Thoracic aorta (tissue), 2 donors: ENCODE measurements at regions not wholly inside any gene's neighbourhood (a gene's known extent, or its start where the extent isn't known, plus 50 kb on each side); places are given as distances from the start of the nearest gene placed in this dataset.

Experiments used
- ATAC-seq: fragments of 150-250 bp; one replicate; pipeline ENCODE4 v1.8.0; 2017; ENCODE audit warnings: low read depth; ENCODE audit not compliant: insufficient number of reproducible peaks, low FRiP score
- DNase-seq: peaks from one replicate; pipeline ENCODE4 v3.0.0-alpha.2; 2020; ENCODE audit warnings: low spot score
- H3K27ac ChIP-seq, 2 donors: fragments of 200-600 bp; sonication (generic); 1 replicate in 1 of 2; 2 replicates in 1 of 2; pipeline ENCODE4 v1.5.1; 2016; ENCODE audit warnings: mild to moderate bottlenecking in 2 of 2, moderate library complexity in 2 of 2
- H3K27me3 ChIP-seq: fragments of 200-600 bp; sonication (generic); replicated peaks from 2 replicates; pipeline ENCODE4 v1.6.0; 2016; ENCODE audit warnings: mild to moderate bottlenecking; ENCODE audit not compliant: insufficient read depth
- H3K36me3 ChIP-seq: fragments of 200-600 bp; sonication (generic); one replicate; pipeline ENCODE4 v1.5.1; 2016
- H3K4me1 ChIP-seq, 2 donors: fragments of 200-600 bp; sonication (generic); 1 replicate in 1 of 2; 2 replicates in 1 of 2; pipeline versions ENCODE4 v1.5.1 to v1.6.0; 2016; ENCODE audit warnings: low read depth in 2 of 2, mild to moderate bottlenecking in 1 of 2; ENCODE audit not compliant: control insufficient read depth in 1 of 2
- H3K4me3 ChIP-seq: fragments of 200-600 bp; sonication (generic); 2 replicates; pipeline ENCODE4 v1.5.1; 2016; ENCODE audit warnings: mild to moderate bottlenecking
- H3K9me3 ChIP-seq: fragments of 200-600 bp; sonication (generic); 2 replicates; pipeline ENCODE4 v1.5.1; 2016
- TF ChIP-seq, protein P1 (sequence below): fragments of 200-600 bp; sonication (generic); IDR thresholded peaks from one replicate; pipeline ENCODE4 v1.5.1; 2019; ENCODE audit warnings: antibody characterized with exemption

- TF ChIP-seq, protein P1, sequence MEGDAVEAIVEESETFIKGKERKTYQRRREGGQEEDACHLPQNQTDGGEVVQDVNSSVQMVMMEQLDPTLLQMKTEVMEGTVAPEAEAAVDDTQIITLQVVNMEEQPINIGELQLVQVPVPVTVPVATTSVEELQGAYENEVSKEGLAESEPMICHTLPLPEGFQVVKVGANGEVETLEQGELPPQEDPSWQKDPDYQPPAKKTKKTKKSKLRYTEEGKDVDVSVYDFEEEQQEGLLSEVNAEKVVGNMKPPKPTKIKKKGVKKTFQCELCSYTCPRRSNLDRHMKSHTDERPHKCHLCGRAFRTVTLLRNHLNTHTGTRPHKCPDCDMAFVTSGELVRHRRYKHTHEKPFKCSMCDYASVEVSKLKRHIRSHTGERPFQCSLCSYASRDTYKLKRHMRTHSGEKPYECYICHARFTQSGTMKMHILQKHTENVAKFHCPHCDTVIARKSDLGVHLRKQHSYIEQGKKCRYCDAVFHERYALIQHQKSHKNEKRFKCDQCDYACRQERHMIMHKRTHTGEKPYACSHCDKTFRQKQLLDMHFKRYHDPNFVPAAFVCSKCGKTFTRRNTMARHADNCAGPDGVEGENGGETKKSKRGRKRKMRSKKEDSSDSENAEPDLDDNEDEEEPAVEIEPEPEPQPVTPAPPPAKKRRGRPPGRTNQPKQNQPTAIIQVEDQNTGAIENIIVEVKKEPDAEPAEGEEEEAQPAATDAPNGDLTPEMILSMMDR = no peak
- ATAC-seq (peak; percentile 14), DNase-seq (no peak)
- H3K27ac ChIP-seq = peak overlapping the region; percentile 70 to 81
- H3K27me3 ChIP-seq = no peaks in the 10 kb centered on the region
- peaks cover 23 to 58% of the 10 kb centered on the region in 2 donors for H3K4me1 ChIP-seq
- no peaks in the 10 kb centered on the region for H3K9me3 ChIP-seq
- no peaks in the 10 kb centered on the region for H3K36me3 ChIP-seq
- H3K4me3 ChIP-seq = no peak overlapping the region
Observed at GRCh38 chr4:27251771-27252170, 391.1 kb downstream of the STIM2 start.

GRCh38 chr4:27267339-27267969, 406.8 kb downstream of the STIM2 start:
- no peaks in the 10 kb centered on the region for H3K9me3 ChIP-seq
- H3K36me3 ChIP-seq = no peaks in the 10 kb centered on the region
- no peak overlapping the region for H3K27ac ChIP-seq
- TF ChIP-seq, protein P1 = no peak
- ATAC-seq (no peak), DNase-seq (no peak)
- no peaks in the 10 kb centered on the region for H3K4me1 ChIP-seq
- no peaks in the 10 kb centered on the region for H3K27me3 ChIP-seq
- H3K4me3 ChIP-seq = no peak overlapping the region

DNA sequence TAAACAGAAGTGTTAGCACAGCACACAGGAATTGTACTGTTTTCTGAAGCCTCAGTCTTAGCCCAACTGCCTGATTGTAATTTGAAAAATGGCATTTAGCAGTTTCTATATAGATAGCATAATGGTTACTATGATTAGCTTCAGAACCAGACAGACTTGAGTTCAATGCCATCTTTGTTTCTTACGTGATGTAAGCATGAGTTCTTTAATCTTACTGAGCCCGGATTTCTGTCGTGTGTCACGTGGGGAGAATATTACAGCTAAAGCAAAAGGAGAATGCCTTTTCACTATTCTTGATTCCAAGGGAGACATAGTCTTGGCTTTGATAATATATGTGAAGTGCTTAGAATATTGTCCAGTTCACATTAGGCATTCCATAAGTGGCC, 407.3 kb downstream of the STIM2 start:
- TF ChIP-seq, protein P1 = no peak
- no peaks in the 10 kb centered on the region for H3K27me3 ChIP-seq
- DNase-seq = no peak

DNA sequence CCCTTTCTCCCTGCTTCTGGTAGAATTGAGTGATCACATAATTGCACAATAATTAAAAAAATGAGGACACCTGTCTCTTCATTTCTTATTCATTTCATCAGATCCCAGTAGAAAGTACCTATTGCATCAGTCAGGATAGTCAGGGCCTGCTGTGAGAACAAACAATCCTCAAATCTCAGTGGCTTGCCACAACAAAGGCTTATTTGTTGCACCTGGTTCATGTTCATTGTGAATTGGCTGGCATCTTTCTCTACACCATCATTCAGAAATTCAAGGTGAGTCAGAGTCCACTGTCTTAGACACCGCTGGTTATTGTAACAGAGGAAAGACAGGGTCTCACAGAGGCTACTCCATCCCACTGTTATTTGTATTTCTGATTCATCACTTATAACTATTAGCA, 409.8 kb downstream of the STIM2 start:
- H3K9me3 ChIP-seq = no peaks in the 10 kb centered on the region
- ATAC-seq = no peak
- TF ChIP-seq, protein P1 = no peak

More for the DNA sequence above, 407.3 kb downstream of the STIM2 start:
- Histone ChIP-seq H3K36me3 (no peaks in the 10 kb centered on the region), H3K4me1 (no peaks in the 10 kb centered on the region), H3K4me3 (no peak overlapping the region), H3K27ac (no peak overlapping the region), H3K9me3 (no peaks in the 10 kb centered on the region)
- no peak for ATAC-seq

GRCh38 chr4:27271555-27271954, 410.9 kb downstream of the STIM2 start:
- Histone ChIP-seq H3K27ac (no peak overlapping the region), H3K4me3 (no peak overlapping the region), H3K9me3 (no peaks in the 10 kb centered on the region), H3K36me3 (no peaks in the 10 kb centered on the region), H3K4me1 (no peaks in the 10 kb centered on the region), H3K27me3 (no peaks in the 10 kb centered on the region)
- DNase-seq (no peak), ATAC-seq (no peak)
- TF ChIP-seq, protein P1 = no peak

More for the DNA sequence above, 409.8 kb downstream of the STIM2 start:
- DNase-seq = no peak
- no peaks in the 10 kb centered on the region for H3K4me1 ChIP-seq
- H3K36me3 ChIP-seq = no peaks in the 10 kb centered on the region
- no peaks in the 10 kb centered on the region for H3K27me3 ChIP-seq
- H3K27ac ChIP-seq = no peak overlapping the region
- no peak overlapping the region for H3K4me3 ChIP-seq
